HEK293T (cell line): ENCODE measurements at regions not wholly inside any gene's neighbourhood (a gene's known extent, or its start where the extent isn't known, plus 50 kb on each side); places are given as distances from the start of the nearest gene placed in this dataset.
"Not testable (repeated sequence)": the region's sequence is repeated elsewhere in the genome, so short reads cannot be mapped to it uniquely, and the experiment has no call there.

ENCODE experiments used
- CTCF ChIA-PET: fragments of 350-600 bp; formaldehyde crosslinking; extraction: SDS; loops from one replicate; lab custom pipeline; 2021; ENCODE audit warnings: antibody characterized with exemption, inconsistent platforms; lab: Yijun Ruan, JAX
- POLR2A ChIA-PET: fragments of 350-600 bp; formaldehyde crosslinking; extraction: SDS; loops from one replicate; lab custom pipeline; 2020; ENCODE audit warnings: antibody characterized with exemption, inconsistent platforms; lab: Yijun Ruan, JAX
- DNase-seq: peaks from one replicate; pipeline ENCODE4 v3.0.0; 2012; ENCODE audit warnings: mixed read lengths; ENCODE audit errors: extremely low spot score
- ARNT ChIP-seq: fragments of 450-650 bp; IDR thresholded peaks from 2 replicates; pipeline ENCODE4 v1.6.1; 2017; ENCODE audit warnings: mild to moderate bottlenecking
- BHLHE40 ChIP-seq: fragments of 450-650 bp; IDR thresholded peaks from 2 replicates; pipeline ENCODE4 v1.6.1; 2016; ENCODE audit warnings: mild to moderate bottlenecking, moderate library complexity, borderline replicate concordance
- CTBP1 ChIP-seq: fragments of 450-650 bp; IDR thresholded peaks from 2 replicates; pipeline ENCODE4 v1.6.1; 2016; ENCODE audit warnings: borderline replicate concordance
- ELF4 ChIP-seq: fragments of 450-650 bp; IDR thresholded peaks from 2 replicates; pipeline ENCODE4 v1.6.1; 2017; ENCODE audit warnings: antibody characterized with exemption
- FOXA1 ChIP-seq: fragments of 450-650 bp; IDR thresholded peaks from 2 replicates; pipeline ENCODE4 v1.6.1; 2016; ENCODE audit warnings: mild to moderate bottlenecking
- FOXK2 ChIP-seq: fragments of 450-650 bp; IDR thresholded peaks from 2 replicates; pipeline ENCODE4 v1.6.1; 2016; ENCODE audit warnings: mild to moderate bottlenecking
- FOXM1 ChIP-seq: fragments of 450-650 bp; IDR thresholded peaks from 2 replicates; pipeline ENCODE4 v1.6.1; 2017; ENCODE audit warnings: mild to moderate bottlenecking, borderline replicate concordance
- HDGF ChIP-seq: fragments of 450-650 bp; IDR thresholded peaks from 2 replicates; pipeline ENCODE4 v1.6.1; 2017; ENCODE audit warnings: antibody characterized with exemption, borderline replicate concordance
- L3MBTL2 ChIP-seq: fragments of 450-650 bp; conservative IDR thresholded peaks from 2 replicates; pipeline ENCODE4 v1.6.1; 2016; ENCODE audit warnings: mild to moderate bottlenecking
- LEF1 ChIP-seq: fragments of 450-650 bp; IDR thresholded peaks from 2 replicates; pipeline ENCODE4 v1.6.1; 2017; ENCODE audit warnings: mild to moderate bottlenecking, borderline replicate concordance
- NFRKB ChIP-seq: fragments of 450-650 bp; IDR thresholded peaks from 2 replicates; pipeline ENCODE4 v1.6.1; 2016; ENCODE audit warnings: mild to moderate bottlenecking, moderate library complexity
- PKNOX1 ChIP-seq: fragments of 450-650 bp; IDR thresholded peaks from 2 replicates; pipeline ENCODE4 v1.6.1; 2016
- SP1 ChIP-seq: fragments of 450-650 bp; IDR thresholded peaks from 2 replicates; pipeline ENCODE4 v1.6.1; 2017
- SUZ12 ChIP-seq: fragments of 450-650 bp; IDR thresholded peaks from 2 replicates; pipeline ENCODE4 v1.6.1; 2016; ENCODE audit warnings: mild to moderate bottlenecking
- TARDBP ChIP-seq: fragments of 450-650 bp; IDR thresholded peaks from 2 replicates; pipeline ENCODE4 v1.6.1; 2016

DNA sequence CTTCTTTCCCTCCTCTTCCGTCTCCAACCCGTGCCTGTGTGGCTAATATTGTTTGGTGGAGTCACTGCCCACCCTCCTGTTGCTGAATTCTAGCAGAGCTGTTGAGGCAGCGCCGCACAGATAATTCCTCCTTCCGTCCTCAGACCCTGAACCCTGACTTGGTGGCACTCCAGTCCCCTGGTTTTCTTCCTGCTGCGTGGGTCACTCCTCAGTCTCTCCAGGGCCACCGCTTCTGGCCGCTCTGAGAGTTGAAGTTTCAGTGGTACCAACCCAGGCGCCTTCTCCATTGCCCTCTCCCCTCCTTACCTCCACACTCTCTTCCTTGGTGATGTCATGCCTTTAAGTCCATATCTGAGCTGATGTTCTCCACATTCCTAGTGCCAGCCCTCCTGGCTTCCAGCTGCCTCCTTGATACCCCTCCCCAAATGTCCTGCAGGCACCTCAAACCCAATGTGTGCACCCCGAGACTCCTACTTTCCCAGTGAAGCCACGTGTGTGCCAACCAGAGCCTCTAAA lies 54.5 kb upstream of the RASD2 start:
- DNase-seq, result no peak
- ChIA-PET CTCF (no interaction called here), POLR2A (no interaction called here)
- no peak for TF ChIP-seq SP1
- no peak for TF ChIP-seq NFRKB
- TF ChIP-seq FOXK2, result no peak
- TF ChIP-seq PKNOX1, result no peak
- no peak for TF ChIP-seq FOXM1
- no peak for TF ChIP-seq TARDBP

DNA sequence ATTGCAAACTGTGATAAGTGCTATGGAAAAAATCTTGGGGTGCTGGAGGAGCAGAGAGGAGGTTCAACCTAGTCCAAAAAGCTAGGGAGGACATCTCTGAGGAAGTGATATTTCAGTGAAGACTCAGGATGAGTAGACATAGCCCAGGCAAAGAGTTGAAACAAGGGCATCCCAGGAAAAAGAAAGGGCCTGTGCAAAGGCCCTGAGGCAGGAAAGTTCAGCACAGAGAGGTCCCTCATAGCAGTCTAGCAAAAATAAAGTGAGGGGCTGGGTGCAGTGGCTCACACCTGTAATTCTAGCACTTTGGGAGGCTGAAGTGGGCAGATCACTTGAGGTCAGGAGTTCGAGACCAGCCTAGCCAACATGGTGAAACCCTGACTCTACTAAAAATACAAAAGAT lies 53.0 kb upstream of the RASD2 start:
- POLR2A ChIA-PET, CTCF ChIA-PET, DNase-seq: not testable (repeated sequence)

GRCh38 chr22:35488513-35488912 lies 52.1 kb upstream of the RASD2 start:
- POLR2A ChIA-PET, result no interaction called here
- CTCF ChIA-PET, result no interaction called here
- no peak for DNase-seq
- TF ChIP-seq SUZ12, result no peak
- no peak for TF ChIP-seq TARDBP
- no peak for TF ChIP-seq LEF1
- TF ChIP-seq FOXA1, result no peak
- no peak for TF ChIP-seq SP1
- TF ChIP-seq HDGF, result no peak
- no peak for TF ChIP-seq CTBP1
- TF ChIP-seq ELF4, result no peak
- no peak for TF ChIP-seq FOXK2
- TF ChIP-seq BHLHE40, result no peak

DNA sequence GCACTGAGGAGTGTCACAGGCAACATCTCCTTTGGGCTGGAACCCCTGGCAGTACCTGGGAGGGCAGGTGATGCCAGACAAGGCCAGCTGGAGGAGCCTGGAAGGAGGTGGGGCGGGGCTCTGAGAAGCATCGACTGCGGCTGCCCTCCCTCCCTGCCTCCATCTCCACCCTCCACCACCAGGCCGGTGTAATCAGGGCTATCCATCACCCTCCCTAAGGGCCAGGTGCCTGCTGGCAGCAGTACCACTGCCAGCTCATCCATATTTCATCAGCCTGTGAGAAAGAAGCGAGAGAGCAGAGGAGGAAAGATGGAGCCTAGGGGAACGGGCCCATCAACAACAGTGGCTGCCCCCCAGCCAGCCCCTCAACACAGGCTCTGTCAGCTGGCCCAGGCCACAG lies 51.4 kb upstream of the RASD2 start:
- no peak for DNase-seq
- TF ChIP-seq SP1 (no peak), ELF4 (no peak), SUZ12 (no peak), ARNT (no peak), L3MBTL2 (no peak)
- ChIA-PET POLR2A (no interaction called here), CTCF (no interaction called here)
